SK-N-SH (cell line): ENCODE measurements at regions not wholly inside any gene's neighbourhood (a gene's known extent, or its start where the extent isn't known, plus 50 kb on each side); places are given as distances from the start of the nearest gene placed in this dataset.

Experiments
- CTCF ChIA-PET: fragments of 300-600, 350-600 bp; formaldehyde crosslinking; extraction: SDS; loops from one replicate; lab custom pipeline; 2021; lab: Yijun Ruan, JAX
- POLR2A ChIA-PET: fragments of 350-600 bp; sonication (Branson Sonifier 250); formaldehyde crosslinking; extraction: SDS; loops from one replicate; lab custom pipeline; 2020; ENCODE audit warnings: antibody characterized with exemption, inconsistent platforms; lab: Yijun Ruan, JAX
- DNase-seq: peaks from one replicate; pipeline ENCODE4 v3.0.0; 2012
- H2AFZ ChIP-seq: fragments of 200-600 bp; sonication (generic); 2 replicates; pipeline ENCODE4 v1.8.1; 2016; ENCODE audit warnings: antibody characterized with exemption, mild to moderate bottlenecking, low read depth
- H3F3A ChIP-seq: fragments of 200-600 bp; sonication (generic); replicated peaks from 2 replicates; pipeline ENCODE3; 2016; ENCODE audit warnings: antibody characterized with exemption, mild to moderate bottlenecking; ENCODE audit not compliant: insufficient read depth
- H3K27ac ChIP-seq, 2 experiments: fragments of 200-500 bp in 1 of 2; fragments of 200-600 bp in 1 of 2; sonication (Bioruptor generic) in 1 of 2; sonication (generic), shearing (Covaris generic) in 1 of 2; 2 replicates each; pipeline versions ENCODE4 v1.5.1 to v1.6.1; 2014 to 2016; ENCODE audit warnings: low read depth in 2 of 2, inconsistent platforms in 1 of 2, low read length in 1 of 2, mild to moderate bottlenecking in 1 of 2, mixed read lengths in 1 of 2
- H3K27me3 ChIP-seq: fragments of 200-600 bp; sonication (generic), shearing (Covaris generic); 2 replicates; pipeline ENCODE4 v1.6.1; 2016; ENCODE audit warnings: mixed run types; ENCODE audit not compliant: insufficient read depth
- H3K36me3 ChIP-seq, 2 experiments: fragments of 200-500 bp in 1 of 2; fragments of 200-600 bp in 1 of 2; sonication (Bioruptor generic) in 1 of 2; sonication (generic) in 1 of 2; replicated peaks in 1 of 2; 2 replicates each; pipeline versions ENCODE3 to v1.5.1; 2014 to 2016; ENCODE audit warnings: low read length in 1 of 2, mild to moderate bottlenecking in 1 of 2; ENCODE audit not compliant: insufficient read depth in 2 of 2, control insufficient read depth in 1 of 2
- H3K4me1 ChIP-seq, 2 experiments: fragments of 200-500 bp in 1 of 2; fragments of 200-600 bp in 1 of 2; sonication (Bioruptor generic) in 1 of 2; sonication (generic), shearing (Covaris generic) in 1 of 2; 2 replicates each; pipeline versions ENCODE4 v1.5.1 to v1.6.1; 2014 to 2016; ENCODE audit warnings: low read depth in 1 of 2, low read length in 1 of 2, mixed run types in 1 of 2; ENCODE audit not compliant: insufficient read depth in 2 of 2, control insufficient read depth in 1 of 2
- H3K4me2 ChIP-seq: fragments of 200-600 bp; sonication (generic), shearing (Covaris generic); 2 replicates; pipeline ENCODE4 v1.6.1; 2017; ENCODE audit warnings: mixed run types
- H3K4me3 ChIP-seq, 2 experiments: fragments of 200-500 bp in 1 of 2; fragments of 200-600 bp in 1 of 2; sonication (Bioruptor generic) in 1 of 2; sonication (generic), shearing (Covaris generic) in 1 of 2; 2 replicates each; pipeline versions ENCODE4 v1.5.1 to v1.8.1; 2014 to 2016; ENCODE audit warnings: low read depth in 2 of 2, inconsistent platforms in 1 of 2, low read length in 1 of 2, mild to moderate bottlenecking in 1 of 2, mixed read lengths in 1 of 2, moderate library complexity in 1 of 2
- H3K79me2 ChIP-seq: fragments of 200-600 bp; sonication (generic); 2 replicates; pipeline ENCODE4 v1.8.1; 2017; ENCODE audit warnings: mild to moderate bottlenecking; ENCODE audit not compliant: insufficient read depth
- H3K9ac ChIP-seq: fragments of 200-600 bp; sonication (generic); 2 replicates; pipeline ENCODE4 v1.6.1; 2017; ENCODE audit warnings: mixed run types
- H3K9me2 ChIP-seq: fragments of 200-600 bp; sonication (generic); 2 replicates; pipeline ENCODE4 v1.6.1; 2017; ENCODE audit warnings: mixed run types
- H3K9me3 ChIP-seq: fragments of 200-600 bp; sonication (generic); 2 replicates; pipeline ENCODE4 v1.6.1; 2017; ENCODE audit warnings: mixed run types, mild to moderate bottlenecking, moderate library complexity
- H4K20me1 ChIP-seq: fragments of 200-600 bp; sonication (generic); 2 replicates; pipeline ENCODE4 v1.6.1; 2017; ENCODE audit warnings: mild to moderate bottlenecking, mixed run types; ENCODE audit not compliant: insufficient read depth
- CHD2 ChIP-seq: fragments of 150-350 bp; IDR thresholded peaks from 2 replicates; pipeline ENCODE4 v1.6.1; 2018; ENCODE audit warnings: low read length; ENCODE audit not compliant: partially characterized antibody
- EP300 ChIP-seq, 2 experiments: IDR thresholded peaks; 2 replicates each; pipeline versions ENCODE4 v1.4.0 to v1.6.1; 2012; ENCODE audit warnings: borderline replicate concordance in 1 of 2, low read depth in 1 of 2, low read length in 1 of 2
- EZH2phosphoT487 ChIP-seq: fragments of 200-600 bp; sonication (generic); IDR thresholded peaks from 2 replicates; pipeline ENCODE4 v1.6.1; 2017; ENCODE audit warnings: low read depth, mixed run types, mild to moderate bottlenecking, antibody characterized with exemption, moderate library complexity, borderline replicate concordance
- GABPA ChIP-seq: IDR thresholded peaks from 2 replicates; pipeline ENCODE4 v1.4.0; 2012; ENCODE audit warnings: low read depth, mild to moderate bottlenecking
- GATA2 ChIP-seq: sonication (generic); formaldehyde crosslinking; IDR thresholded peaks from 2 replicates; pipeline ENCODE4 v1.5.0; 2020; ENCODE audit warnings: mild to moderate bottlenecking, missing genetic modification reagents
- MEF2A ChIP-seq: IDR thresholded peaks from 2 replicates; pipeline ENCODE4 v1.4.0; 2012; ENCODE audit warnings: low read depth, borderline replicate concordance
- MXI1 ChIP-seq: IDR thresholded peaks from 2 replicates; pipeline ENCODE4 v1.6.1; 2012; ENCODE audit warnings: mild to moderate bottlenecking, low read depth, low read length, improper control_type of control experiment
- NFIC ChIP-seq: IDR thresholded peaks from 2 replicates; pipeline ENCODE4 v1.4.0; 2012; ENCODE audit warnings: borderline replicate concordance
- REST ChIP-seq: IDR thresholded peaks from 2 replicates; pipeline ENCODE4 v1.6.1; 2012; ENCODE audit warnings: mild to moderate bottlenecking, low read depth, low read length, moderate library complexity
- SIN3A ChIP-seq: IDR thresholded peaks from 2 replicates; pipeline ENCODE4 v1.6.1; 2012; ENCODE audit warnings: low read depth, mild to moderate bottlenecking, low read length, moderate library complexity, borderline replicate concordance
- TAF1 ChIP-seq: IDR thresholded peaks from 2 replicates; pipeline ENCODE4 v1.6.1; 2012; ENCODE audit warnings: low read depth, mild to moderate bottlenecking, low read length, moderate library complexity, borderline replicate concordance
- TCF12 ChIP-seq: IDR thresholded peaks from 2 replicates; pipeline ENCODE4 v1.4.0; 2012
- TEAD4 ChIP-seq: IDR thresholded peaks from 2 replicates; pipeline ENCODE4 v1.4.0; 2012; ENCODE audit warnings: mild to moderate bottlenecking, borderline replicate concordance; ENCODE audit not compliant: insufficient read depth
- ZBTB33 ChIP-seq: IDR thresholded peaks from 2 replicates; pipeline ENCODE4 v1.4.0; 2012; ENCODE audit warnings: low read depth, borderline replicate concordance
- WGBS: methylation state at CpG from one replicate; pipeline ENCODE4 v1.1.6; 2017; ENCODE audit warnings: low lambda C conversion rate; 5-methylcytosine and 5-hydroxymethylcytosine counted together

DNA sequence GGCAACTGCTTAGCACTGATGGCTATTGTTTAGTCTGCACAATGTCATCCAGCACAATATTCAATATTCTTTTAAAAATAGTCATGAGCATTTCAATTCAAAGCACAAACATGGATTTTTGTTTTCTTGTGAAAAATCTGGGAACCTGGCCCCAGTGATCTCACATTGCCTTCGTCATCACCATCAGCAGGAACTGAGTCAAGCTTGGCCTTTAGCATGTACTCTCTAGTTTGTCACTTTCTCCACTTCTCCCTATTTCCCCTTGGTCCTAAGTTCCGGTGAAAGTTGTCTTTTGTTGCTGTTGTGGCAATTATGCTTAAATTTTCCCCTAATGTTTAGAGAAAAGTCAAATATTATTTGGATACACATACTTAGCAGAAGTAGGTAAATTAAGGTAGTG, 252.9 kb upstream of the SORCS1 start:
- Histone ChIP-seq H2AFZ (no peak overlapping the region), H3K4me3 (no peak overlapping the region), H3K4me1 (no peaks in the 10 kb centered on the region), H3K27me3 (no peaks in the 10 kb centered on the region), H3F3A (no peaks in the 10 kb centered on the region), H3K27ac (no peak overlapping the region), H3K9me3 (no peaks in the 10 kb centered on the region), H3K9ac (no peak overlapping the region), H3K9me2 (no peaks in the 10 kb centered on the region), H3K79me2 (no peaks in the 10 kb centered on the region), H4K20me1 (no peaks in the 10 kb centered on the region), H3K4me2 (no peak overlapping the region), H3K36me3 (no peaks in the 10 kb centered on the region)
- ChIA-PET POLR2A (no interaction called here), CTCF (interaction anchor here (0.6 to 1.1 kb wide), 2 partner anchors 12 to 84 kb away, joined by 3 read pairs; no protein-coding TSS in a partner anchor)
- DNase-seq: no peak
- TF ChIP-seq ZBTB33 (no peak), TEAD4 (no peak), EZH2phosphoT487 (no peak), GABPA (no peak), EP300 (IDR thresholded peaks at IDR 0.05; ENCODE audit: borderline replicate concordance in 1 of 2, low read depth in 1 of 2, low read length in 1 of 2) (no peak), TAF1 (no peak), MXI1 (no peak), TCF12 (no peak)
- WGBS: 48% methylated on average over 2 of the region's 2 CpGs

- Histone ChIP-seq H3K36me3 (no peaks in the 10 kb centered on the region), H3K4me1 (no peaks in the 10 kb centered on the region), H3K9me3 (no peaks in the 10 kb centered on the region), H3K9ac (no peak overlapping the region), H3F3A (no peaks in the 10 kb centered on the region), H3K9me2 (no peaks in the 10 kb centered on the region), H3K4me3 (no peak overlapping the region), H3K79me2 (no peaks in the 10 kb centered on the region), H3K27me3 (no peaks in the 10 kb centered on the region), H4K20me1 (no peaks in the 10 kb centered on the region), H3K27ac (no peak overlapping the region), H3K4me2 (no peak overlapping the region), H2AFZ (no peak overlapping the region)
- no peak for DNase-seq
- ChIA-PET POLR2A (no interaction called here), CTCF (no interaction called here)
- 78% methylated on average over 2 of the region's 2 CpGs for WGBS
- TF ChIP-seq EP300 (IDR thresholded peaks at IDR 0.05; ENCODE audit: borderline replicate concordance in 1 of 2, low read depth in 1 of 2, low read length in 1 of 2) (no peak), GATA2 (CRISPR knock-in tag) (no peak), MEF2A (no peak), TAF1 (no peak), CHD2 (no peak), REST (no peak), GABPA (no peak), SIN3A (no peak), NFIC (no peak)
Measured at GRCh38 chr10:107415446-107415845, 250.9 kb upstream of the SORCS1 start.
